Limb (tissue), 2 donors: ENCODE measurements at regions not wholly inside any gene's neighbourhood (a gene's known extent, or its start where the extent isn't known, plus 50 kb on each side); places are given as distances from the start of the nearest gene placed in this dataset.
"Not testable (repeated sequence)": the region's sequence is repeated elsewhere in the genome, so short reads cannot be mapped to it uniquely, and the experiment has no call there.

ENCODE experiments used
- DNase-seq, 2 donors: peaks; one replicate each; pipeline ENCODE4 v3.0.0-alpha.2; 2016; ENCODE audit errors: extremely low spot score in 2 of 2

GRCh38 chr4:174069848-174070330 is 213.6 kb downstream of the FBXO8 start:
- DNase-seq, result no peak

GRCh38 chr4:174066611-174067205 is 216.8 kb downstream of the FBXO8 start:
- no peak for DNase-seq

GRCh38 chr4:174062831-174063230 is 220.6 kb downstream of the FBXO8 start:
- DNase-seq, result no peak

DNA sequence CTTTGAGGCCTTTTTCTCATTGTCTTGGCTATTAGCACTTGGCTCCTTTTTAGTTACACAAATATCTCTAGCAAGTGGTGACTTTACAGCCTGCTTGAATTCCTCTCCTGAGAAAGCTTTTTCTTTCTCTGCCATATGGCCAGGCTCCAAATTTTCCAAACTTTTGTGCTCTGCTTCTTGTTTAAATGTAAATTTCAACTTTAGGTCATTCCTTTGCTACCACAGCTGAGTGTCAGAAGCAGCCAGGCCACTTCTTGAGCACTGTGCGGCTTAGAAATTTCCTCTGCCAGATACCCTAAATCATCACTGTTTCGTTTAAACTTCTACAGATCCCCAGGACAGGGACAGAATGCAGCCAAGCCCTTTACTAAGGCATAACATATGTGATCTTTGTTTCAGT is 222.4 kb downstream of the FBXO8 start:
- DNase-seq, result no peak

- no peak for DNase-seq
These were observed 224.6 kb downstream of the FBXO8 start for GRCh38 chr4:174058846-174059245.

- DNase-seq, result no peak
These were observed 226.5 kb downstream of the FBXO8 start for GRCh38 chr4:174056959-174057358.

DNA sequence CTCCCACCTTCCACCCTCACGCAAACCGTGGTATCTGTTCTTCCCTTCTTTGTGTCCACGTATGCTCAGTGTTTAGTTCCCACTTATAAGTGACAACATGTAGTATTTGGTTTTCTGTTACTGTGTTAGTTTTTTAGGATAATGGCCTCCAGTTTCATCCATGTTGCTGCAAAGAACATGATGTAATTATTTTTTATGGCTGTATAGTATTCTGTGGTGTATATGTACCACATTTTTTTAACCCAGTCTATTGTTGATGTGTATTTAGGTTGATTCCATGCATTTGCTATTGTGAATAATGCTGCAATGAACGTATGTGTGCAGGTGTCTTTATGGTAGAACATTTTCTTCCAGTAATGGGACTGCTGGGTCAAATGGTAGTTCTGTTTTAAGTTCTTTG is 228.1 kb downstream of the FBXO8 start:
- DNase-seq, result no peak

GRCh38 chr4:174053895-174054294 is 229.6 kb downstream of the FBXO8 start:
- DNase-seq, result no peak

DNA sequence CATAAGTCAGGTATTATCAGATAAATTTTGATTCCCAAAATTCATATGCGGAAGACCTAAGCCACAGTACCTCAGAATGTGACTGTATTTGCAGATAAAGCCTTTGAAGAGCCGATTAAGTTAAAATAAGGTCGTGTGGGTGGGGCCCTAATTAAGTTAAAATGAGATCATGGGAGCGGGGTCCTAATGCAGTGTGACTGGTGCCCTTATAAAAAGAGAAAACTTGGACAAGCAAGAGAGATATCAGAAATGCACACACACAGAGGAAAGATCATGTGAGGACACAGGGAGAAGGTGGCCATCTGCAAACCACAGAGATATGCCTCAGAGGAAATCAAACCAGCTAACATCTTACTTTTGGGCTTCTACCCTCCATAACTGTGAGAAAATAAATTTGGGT is 236.1 kb downstream of the FBXO8 start:
- DNase-seq, result no peak

GRCh38 chr4:174045829-174046228 is 237.6 kb downstream of the FBXO8 start:
- DNase-seq, result not testable (repeated sequence)

DNA sequence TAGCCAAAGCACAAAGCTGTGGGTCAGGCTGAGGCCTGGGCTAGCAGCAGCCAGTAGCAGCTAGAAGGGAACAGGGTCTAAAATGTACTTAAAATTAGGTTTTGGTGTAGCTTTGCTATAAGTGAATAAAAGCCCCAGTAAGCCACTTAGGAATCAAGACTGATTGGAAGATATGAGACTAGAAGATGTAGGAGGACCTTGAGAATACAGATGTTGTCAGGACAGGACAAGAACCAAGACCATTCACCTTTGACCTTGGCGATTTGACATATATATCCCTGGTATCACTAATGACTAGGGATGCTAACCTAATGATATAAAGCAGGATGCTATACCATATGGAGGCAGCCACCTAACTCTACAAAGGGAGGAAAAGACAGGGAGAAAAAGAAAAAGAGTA is 238.1 kb downstream of the FBXO8 start:
- no peak for DNase-seq

GRCh38 chr4:174041555-174042105 is 241.8 kb downstream of the FBXO8 start:
- DNase-seq, result no peak

- DNase-seq, result no peak
These were observed 243.2 kb downstream of the FBXO8 start for GRCh38 chr4:174040287-174040686.

GRCh38 chr4:174038481-174038880 is 245.0 kb downstream of the FBXO8 start:
- no peak for DNase-seq

DNA sequence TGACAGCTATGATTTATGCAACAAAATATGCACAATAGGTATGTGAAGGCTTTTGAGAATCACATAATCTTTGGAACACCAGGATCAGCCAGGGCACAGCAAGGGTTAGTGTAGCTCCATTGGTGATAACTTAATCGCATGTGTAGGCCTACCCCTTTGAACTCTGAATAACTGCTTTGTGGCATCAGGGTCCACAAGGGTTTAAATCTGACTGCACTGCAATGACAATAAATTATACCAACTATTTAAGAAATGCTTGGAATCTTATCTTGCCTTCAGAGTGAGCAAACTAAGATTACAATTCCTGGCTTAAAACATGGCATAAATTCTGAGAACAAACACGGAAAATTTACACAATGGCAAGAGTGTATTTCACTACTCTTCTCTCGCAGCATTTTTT is 245.8 kb downstream of the FBXO8 start:
- DNase-seq, result no peak

DNA sequence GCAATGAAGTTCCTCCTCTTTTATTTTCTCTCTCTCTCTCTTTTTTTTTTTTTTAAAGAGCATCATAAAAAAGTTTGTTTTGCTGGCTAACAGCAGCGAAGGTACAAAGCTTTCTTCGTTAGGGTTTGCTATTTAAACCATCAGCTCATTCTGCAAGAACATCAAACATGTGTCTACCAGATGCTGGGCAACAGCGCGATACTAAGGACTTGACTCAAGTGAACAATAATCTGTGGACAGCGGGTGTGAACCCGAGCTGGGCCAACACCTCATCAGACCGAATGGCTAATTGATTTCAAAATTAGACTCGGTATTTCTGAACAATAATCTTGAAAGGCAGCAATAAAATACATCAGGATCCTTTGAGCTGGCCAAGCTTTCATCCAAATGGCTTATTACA is 246.4 kb downstream of the FBXO8 start:
- DNase-seq, result peak in 1 of 2 donors; percentile 2

- no peak for DNase-seq
These were observed 246.9 kb downstream of the FBXO8 start for GRCh38 chr4:174036576-174036975.

GRCh38 chr4:174036111-174036510 is 247.4 kb downstream of the FBXO8 start:
- no peak for DNase-seq

GRCh38 chr4:174023641-174024040 is 259.8 kb downstream of the FBXO8 start:
- no peak for DNase-seq

- no peak for DNase-seq
These were observed 265.2 kb downstream of the FBXO8 start for GRCh38 chr4:174018236-174018635.

GRCh38 chr4:174016251-174016650 is 267.2 kb downstream of the FBXO8 start:
- DNase-seq, result no peak

DNA sequence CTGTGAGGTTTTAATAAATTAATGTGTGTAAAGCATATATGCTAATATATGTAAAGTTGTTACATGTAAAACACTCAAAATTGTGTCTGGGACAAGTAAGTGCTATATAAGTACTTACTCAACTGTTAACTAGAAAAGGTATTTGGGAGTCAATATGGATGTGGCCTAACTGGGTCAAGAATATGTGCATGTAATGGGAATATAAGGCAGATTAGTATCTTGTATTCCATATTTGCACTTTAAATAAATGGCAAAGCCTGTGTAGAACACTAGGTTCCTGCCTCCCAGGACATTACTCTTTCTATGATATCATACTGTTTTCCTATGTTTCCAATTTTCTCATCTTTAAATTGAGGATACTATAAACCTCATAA is 270.6 kb downstream of the FBXO8 start:
- DNase-seq, result no peak

GRCh38 chr4:174012135-174012885 is 271.2 kb downstream of the FBXO8 start:
- DNase-seq, result no peak
